ENCODE measurements at regions not wholly inside any gene's neighbourhood (a gene's known extent, or its start where the extent isn't known, plus 50 kb on each side); places are given as distances from the start of the nearest gene placed in this dataset.
"Not testable (repeated sequence)": the region's sequence is repeated elsewhere in the genome, so short reads cannot be mapped to it uniquely, and the experiment has no call there.

GRCh38 chr1:230555814-230556213, 86.5 kb upstream of the COG2 start:
- DNase-seq: no peak

- no peak for DNase-seq
Measured at GRCh38 chr1:230552880-230553279, 89.4 kb upstream of the COG2 start.

GRCh38 chr1:230550945-230551344, 91.3 kb upstream of the COG2 start:
- DNase-seq: not testable (repeated sequence)

GRCh38 chr1:230550428-230550827, 91.9 kb upstream of the COG2 start:
- no peak for DNase-seq

GRCh38 chr1:230549625-230550024, 92.7 kb upstream of the COG2 start:
- DNase-seq: no peak

- DNase-seq: peak; percentile 89
Measured at GRCh38 chr1:230548997-230549396, 93.3 kb upstream of the COG2 start.

GRCh38 chr1:230548357-230548756, 93.9 kb upstream of the COG2 start:
- DNase-seq: peak; percentile 71

GRCh38 chr1:230545181-230545580, 97.1 kb upstream of the COG2 start:
- DNase-seq: no peak

- no peak for DNase-seq
Measured at GRCh38 chr1:230544758-230545157, 97.5 kb upstream of the COG2 start.

- DNase-seq: no peak
Measured at GRCh38 chr1:230543085-230543484, 99.2 kb upstream of the COG2 start.

GRCh38 chr1:230542681-230543080, 99.6 kb upstream of the COG2 start:
- no peak for DNase-seq

GRCh38 chr1:230542054-230542453, 100.2 kb upstream of the COG2 start:
- no peak for DNase-seq

- DNase-seq: no peak
Measured at GRCh38 chr1:230541306-230541705, 101.0 kb upstream of the COG2 start.

GRCh38 chr1:230540421-230541155, 101.7 kb upstream of the COG2 start:
- no peak for DNase-seq

GRCh38 chr1:230537456-230537855, 104.8 kb upstream of the COG2 start:
- DNase-seq: no peak

GRCh38 chr1:230536641-230537155, 105.6 kb upstream of the COG2 start:
- DNase-seq: no peak

GRCh38 chr1:230534224-230534623, 108.1 kb upstream of the COG2 start:
- no peak for DNase-seq

- DNase-seq: no peak
Measured at GRCh38 chr1:230531103-230531502, 105.0 kb upstream of the PGBD5 start.

- no peak for DNase-seq
Measured at GRCh38 chr1:230519246-230519645, 93.1 kb upstream of the PGBD5 start.

- no peak for DNase-seq
Measured at GRCh38 chr1:230518511-230518910, 92.4 kb upstream of the PGBD5 start.

GRCh38 chr1:230517786-230518185, 91.7 kb upstream of the PGBD5 start:
- DNase-seq: no peak

GRCh38 chr1:230517326-230517725, 91.2 kb upstream of the PGBD5 start:
- DNase-seq: no peak

- DNase-seq: no peak
Measured at GRCh38 chr1:230516889-230517288, 90.8 kb upstream of the PGBD5 start.

GRCh38 chr1:230515451-230516145, 89.5 kb upstream of the PGBD5 start:
- no peak for DNase-seq
